IMR-90 (cell line): ENCODE measurements at regions not wholly inside any gene's neighbourhood (a gene's known extent, or its start where the extent isn't known, plus 50 kb on each side); places are given as distances from the start of the nearest gene placed in this dataset.

Experiments
- ATAC-seq: fragments of 200-7000 bp; cut with Tn5 transposase; 2 replicates; pipeline ENCODE4 v1.9.1; 2020; ENCODE audit warnings: low read depth, mild to moderate bottlenecking, moderate library complexity
- BruUV-seq: library from RNA; stranded (reverse); fragments of 400-500 nt; replicated peaks from 2 replicates; lab custom pipeline; 2021; lab: Mats Ljungman, UMichigan
- CTCF ChIA-PET: fragments of 300-600 bp; formaldehyde crosslinking; extraction: SDS; loops from one replicate; lab custom pipeline; 2021; ENCODE audit warnings: antibody characterized with exemption; lab: Yijun Ruan, JAX
- POLR2A ChIA-PET: fragments of 300-600 bp; sonication (Branson Sonifier 250); formaldehyde crosslinking; loops from one replicate; lab custom pipeline; 2022; ENCODE audit warnings: antibody characterized with exemption; ENCODE audit not compliant: unreplicated experiment; lab: Charles Lee
- DNase-seq: peaks from one replicate; pipeline ENCODE4 v3.0.0; 2013
- H2AFZ ChIP-seq: replicated peaks from 2 replicates; pipeline ENCODE3; 2013; ENCODE audit warnings: low read length, mild to moderate bottlenecking; ENCODE audit not compliant: poor library complexity
- H2AK5ac ChIP-seq: 2 replicates; pipeline ENCODE4 v1.6.1; 2013; ENCODE audit warnings: low read depth, low read length, inconsistent platforms
- H2AK9ac ChIP-seq: replicated peaks from 2 replicates; pipeline ENCODE3; 2013; ENCODE audit warnings: mild to moderate bottlenecking, low read depth, low read length, moderate library complexity; ENCODE audit not compliant: poor library complexity
- H2BK120ac ChIP-seq: 2 replicates; pipeline ENCODE4 v1.6.1; 2013; ENCODE audit warnings: low read depth, low read length, inconsistent platforms
- H2BK15ac ChIP-seq: 3 replicates; pipeline ENCODE4 v1.6.1; 2013; ENCODE audit warnings: low read depth, low read length, inconsistent platforms
- H2BK20ac ChIP-seq: 2 replicates; pipeline ENCODE4 v1.6.1; 2013; ENCODE audit warnings: low read depth, mild to moderate bottlenecking, inconsistent platforms, low read length, moderate library complexity
- H2BK5ac ChIP-seq: 2 replicates; pipeline ENCODE4 v1.6.1; 2013; ENCODE audit warnings: mild to moderate bottlenecking, low read depth, low read length, inconsistent platforms; ENCODE audit not compliant: poor library complexity, severe bottlenecking
- H3K14ac ChIP-seq: replicated peaks from 2 replicates; pipeline ENCODE4 v1.6.1; 2013; ENCODE audit warnings: low read depth, low read length, inconsistent platforms
- H3K18ac ChIP-seq: 2 replicates; pipeline ENCODE4 v1.6.1; 2013; ENCODE audit warnings: low read depth, low read length, control low read depth
- H3K23ac ChIP-seq: 2 replicates; pipeline ENCODE4 v1.6.1; 2013; ENCODE audit warnings: low read depth, low read length, inconsistent platforms
- H3K27ac ChIP-seq: 2 replicates; pipeline ENCODE4 v1.5.1; 2013; ENCODE audit warnings: mild to moderate bottlenecking, control low read depth, low read length; ENCODE audit not compliant: insufficient read depth
- H3K27me3 ChIP-seq: 2 replicates; pipeline ENCODE4 v1.6.1; 2013; ENCODE audit warnings: low read length; ENCODE audit not compliant: control insufficient read depth, insufficient read depth
- H3K36me3 ChIP-seq: 2 replicates; pipeline ENCODE4 v1.6.1; 2013; ENCODE audit warnings: low read length, mixed read lengths; ENCODE audit not compliant: control insufficient read depth, insufficient read depth
- H3K4ac ChIP-seq: 2 replicates; pipeline ENCODE4 v1.6.1; 2013; ENCODE audit warnings: low read depth, low read length, inconsistent platforms
- H3K4me1 ChIP-seq: 2 replicates; pipeline ENCODE4 v1.6.1; 2013; ENCODE audit warnings: low read length, mixed read lengths; ENCODE audit not compliant: control insufficient read depth, insufficient read depth
- H3K4me2 ChIP-seq: 2 replicates; pipeline ENCODE4 v1.6.1; 2013; ENCODE audit warnings: low read depth, mild to moderate bottlenecking, control low read depth, low read length, moderate library complexity
- H3K4me3 ChIP-seq: 2 replicates; pipeline ENCODE4 v1.5.1; 2013; ENCODE audit warnings: low read depth, mild to moderate bottlenecking, control low read depth, low read length, moderate library complexity; ENCODE audit not compliant: insufficient read depth
- H3K56ac ChIP-seq: 2 replicates; pipeline ENCODE4 v1.6.1; 2013; ENCODE audit warnings: low read length, inconsistent platforms; ENCODE audit not compliant: insufficient read depth; ENCODE audit errors: extremely low read depth
- H3K79me1 ChIP-seq, 2 experiments: 2 replicates each; pipeline ENCODE4 v1.6.1; 2013; ENCODE audit warnings: low read length in 2 of 2, inconsistent platforms in 1 of 2, low read depth in 1 of 2
- H3K9ac ChIP-seq: 2 replicates; pipeline ENCODE4 v1.6.1; 2013; ENCODE audit warnings: low read depth, low read length, control low read depth
- H3K9me1 ChIP-seq: 2 replicates; pipeline ENCODE4 v1.6.1; 2013; ENCODE audit warnings: low read length, inconsistent platforms; ENCODE audit not compliant: insufficient read depth
- H3K9me3 ChIP-seq: 2 replicates; pipeline ENCODE4 v1.6.1; 2013; ENCODE audit warnings: low read length; ENCODE audit not compliant: control insufficient read depth, insufficient read depth
- H4K20me1 ChIP-seq: 2 replicates; pipeline ENCODE4 v1.6.1; 2013; ENCODE audit warnings: low read length, inconsistent platforms; ENCODE audit not compliant: insufficient read depth
- H4K5ac ChIP-seq: 2 replicates; pipeline ENCODE4 v1.6.1; 2013; ENCODE audit warnings: mild to moderate bottlenecking, low read depth, low read length, control low read depth
- H4K8ac ChIP-seq, 2 experiments: 2 replicates each; pipeline ENCODE4 v1.6.1; 2013; ENCODE audit warnings: low read depth in 2 of 2, low read length in 2 of 2, control low read depth in 1 of 2, inconsistent platforms in 1 of 2
- H4K91ac ChIP-seq: 2 replicates; pipeline ENCODE4 v1.6.1; 2013; ENCODE audit warnings: low read depth, low read length, inconsistent platforms; ENCODE audit not compliant: insufficient read depth
- BHLHE40 ChIP-seq: fragments of 150-350 bp; IDR thresholded peaks from 2 replicates; pipeline ENCODE4 v1.6.1; 2016; ENCODE audit warnings: mild to moderate bottlenecking, low read depth, low read length
- CEBPB ChIP-seq: IDR thresholded peaks from 2 replicates; pipeline ENCODE4 v1.6.1; 2012; ENCODE audit warnings: low read depth, low read length, improper control_type of control experiment
- CHD1 ChIP-seq: IDR thresholded peaks from 2 replicates; pipeline ENCODE4 v1.6.1; 2012; ENCODE audit warnings: low read depth, low read length, improper control_type of control experiment
- FOS ChIP-seq: fragments of 150-350 bp; IDR thresholded peaks from 2 replicates; pipeline ENCODE4 v1.6.1; 2016; ENCODE audit warnings: low read depth, low read length
- MAFK ChIP-seq: IDR thresholded peaks from 2 replicates; pipeline ENCODE4 v1.6.1; 2012; ENCODE audit warnings: low read depth, low read length, improper control_type of control experiment
- MAZ ChIP-seq: IDR thresholded peaks from 2 replicates; pipeline ENCODE4 v1.6.1; 2012; ENCODE audit warnings: low read depth, mild to moderate bottlenecking, low read length, improper control_type of control experiment, moderate library complexity, borderline replicate concordance
- NFE2L2 ChIP-seq: fragments of 150-350 bp; IDR thresholded peaks from 2 replicates; pipeline ENCODE4 v1.6.1; 2016; ENCODE audit warnings: low read depth, mild to moderate bottlenecking, low read length
- POLR2A ChIP-seq: IDR thresholded peaks from 2 replicates; pipeline ENCODE4 v1.6.1; 2012; ENCODE audit warnings: mild to moderate bottlenecking, low read depth, low read length
- RAD21 ChIP-seq: IDR thresholded peaks from 2 replicates; pipeline ENCODE4 v1.6.1; 2012; ENCODE audit warnings: low read length, improper control_type of control experiment
- RCOR1 ChIP-seq: IDR thresholded peaks from 2 replicates; pipeline ENCODE4 v1.6.1; 2012; ENCODE audit warnings: mild to moderate bottlenecking, low read length, improper control_type of control experiment; ENCODE audit not compliant: insufficient replicate concordance
- RFX5 ChIP-seq: IDR thresholded peaks from 2 replicates; pipeline ENCODE4 v1.8.0; 2012; ENCODE audit warnings: low read depth, mild to moderate bottlenecking, low read length, moderate library complexity
- SMC3 ChIP-seq: fragments of 150-350 bp; IDR thresholded peaks from 2 replicates; pipeline ENCODE4 v1.6.1; 2016; ENCODE audit warnings: low read depth, mild to moderate bottlenecking, antibody characterized with exemption, low read length, moderate library complexity
- WGBS, 2 experiments: methylation state at CpG; one replicate each; pipeline versions ENCODE4 v1.1.5 to v1.1.7; 2013; ENCODE audit warnings: missing lambda C conversion rate in 2 of 2; ENCODE audit not compliant: insufficient read length in 1 of 2; ENCODE audit errors: extremely low coverage in 2 of 2; 5-methylcytosine and 5-hydroxymethylcytosine counted together
- dilution Hi-C: fragments of 300-500 bp; cut with HindIII; formaldehyde crosslinking; loops from one replicate; pipeline ENCODE4 v1.14.3; 2018; ENCODE audit warnings: low sequenced_read_pairs; ENCODE audit not compliant: unreplicated experiment
- in situ Hi-C: fragments of 300-500 bp; cut with MboI; formaldehyde crosslinking; loops from 3 replicates; pipeline ENCODE4 v1.14.3; 2019; ENCODE audit warnings: low sequenced_read_pairs, inconsistent platforms, mixed read lengths
- intact Hi-C: fragments of 100-400 bp; cut with micrococcal nuclease; formaldehyde crosslinking; loops from 2 replicates; pipeline ENCODE4 v1.10.0; 2022
- TF ChIP-seq, protein P1 (sequence below): conservative IDR thresholded peaks from 2 replicates; pipeline ENCODE4 v1.5.1; 2012; ENCODE audit warnings: mild to moderate bottlenecking, low read depth, low read length, improper control_type of control experiment
- TF ChIP-seq, protein P2 (sequence below): fragments of 150-350 bp; IDR thresholded peaks from 2 replicates; pipeline ENCODE4 v1.6.1; 2017; ENCODE audit warnings: mild to moderate bottlenecking, antibody characterized with exemption, low read length, low read depth
- TF ChIP-seq, protein P3 (sequence below): fragments of 150-350 bp; IDR thresholded peaks from 2 replicates; pipeline ENCODE4 v1.6.1; 2016; ENCODE audit warnings: low read depth, mild to moderate bottlenecking, low read length, moderate library complexity, borderline replicate concordance

DNA sequence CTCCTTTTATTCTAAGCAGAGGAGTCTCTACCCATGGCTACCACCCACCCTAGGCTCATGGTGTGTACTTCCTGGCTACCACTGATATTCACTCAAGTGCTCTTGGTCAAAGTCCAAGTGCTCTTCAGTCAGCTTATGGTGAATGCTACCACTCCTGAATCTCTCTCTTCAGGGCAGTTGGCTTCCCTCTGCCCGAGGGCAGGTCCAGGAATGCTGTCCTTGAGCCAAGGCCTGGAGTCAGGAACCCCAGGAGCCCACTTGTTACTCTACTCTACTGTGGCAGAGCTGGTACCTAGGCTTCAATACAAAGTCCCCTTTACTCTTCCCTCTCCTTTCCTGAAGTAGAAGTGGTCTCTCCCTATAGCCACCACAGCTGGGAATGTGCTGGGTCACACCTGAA, 226.0 kb downstream of the DIPK2A start:
- Histone ChIP-seq H2BK120ac (no peak overlapping the region), H3K27me3 (no peaks in the 10 kb centered on the region), H3K27ac (no peak overlapping the region), H3K4me1 (no peaks in the 10 kb centered on the region), H2AFZ (no peak overlapping the region), H3K23ac (no peak overlapping the region), H3K14ac (no peak overlapping the region), H3K4me2 (no peak overlapping the region), H3K9ac (no peak overlapping the region), H2AK9ac (no peak overlapping the region), H3K36me3 (no peaks in the 10 kb centered on the region), H3K18ac (no peak overlapping the region), H2BK5ac (no peak overlapping the region), H2BK15ac (no peak overlapping the region), H3K4ac (no peak overlapping the region), H4K5ac (no peak overlapping the region), H3K9me1 (no peaks in the 10 kb centered on the region), H4K91ac (no peak overlapping the region), H3K56ac (no peak overlapping the region), H2AK5ac (no peak overlapping the region), H2BK20ac (no peak overlapping the region), H3K9me3 (no peaks in the 10 kb centered on the region), H4K8ac (no peak overlapping the region), H4K20me1 (no peaks in the 10 kb centered on the region), H3K79me1 (no peaks in the 10 kb centered on the region), H3K4me3 (no peak overlapping the region)
- no peak for ATAC-seq
- TF ChIP-seq RAD21 (no peak), MAZ (no peak), CEBPB (no peak), FOS (no peak), BHLHE40 (no peak), CHD1 (no peak), NFE2L2 (no peak), SMC3 (no peak), RCOR1 (no peak), RFX5 (no peak), POLR2A (no peak), MAFK (no peak)
- TF ChIP-seq, protein P1, sequence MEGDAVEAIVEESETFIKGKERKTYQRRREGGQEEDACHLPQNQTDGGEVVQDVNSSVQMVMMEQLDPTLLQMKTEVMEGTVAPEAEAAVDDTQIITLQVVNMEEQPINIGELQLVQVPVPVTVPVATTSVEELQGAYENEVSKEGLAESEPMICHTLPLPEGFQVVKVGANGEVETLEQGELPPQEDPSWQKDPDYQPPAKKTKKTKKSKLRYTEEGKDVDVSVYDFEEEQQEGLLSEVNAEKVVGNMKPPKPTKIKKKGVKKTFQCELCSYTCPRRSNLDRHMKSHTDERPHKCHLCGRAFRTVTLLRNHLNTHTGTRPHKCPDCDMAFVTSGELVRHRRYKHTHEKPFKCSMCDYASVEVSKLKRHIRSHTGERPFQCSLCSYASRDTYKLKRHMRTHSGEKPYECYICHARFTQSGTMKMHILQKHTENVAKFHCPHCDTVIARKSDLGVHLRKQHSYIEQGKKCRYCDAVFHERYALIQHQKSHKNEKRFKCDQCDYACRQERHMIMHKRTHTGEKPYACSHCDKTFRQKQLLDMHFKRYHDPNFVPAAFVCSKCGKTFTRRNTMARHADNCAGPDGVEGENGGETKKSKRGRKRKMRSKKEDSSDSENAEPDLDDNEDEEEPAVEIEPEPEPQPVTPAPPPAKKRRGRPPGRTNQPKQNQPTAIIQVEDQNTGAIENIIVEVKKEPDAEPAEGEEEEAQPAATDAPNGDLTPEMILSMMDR, result no peak
- TF ChIP-seq, protein P2, sequence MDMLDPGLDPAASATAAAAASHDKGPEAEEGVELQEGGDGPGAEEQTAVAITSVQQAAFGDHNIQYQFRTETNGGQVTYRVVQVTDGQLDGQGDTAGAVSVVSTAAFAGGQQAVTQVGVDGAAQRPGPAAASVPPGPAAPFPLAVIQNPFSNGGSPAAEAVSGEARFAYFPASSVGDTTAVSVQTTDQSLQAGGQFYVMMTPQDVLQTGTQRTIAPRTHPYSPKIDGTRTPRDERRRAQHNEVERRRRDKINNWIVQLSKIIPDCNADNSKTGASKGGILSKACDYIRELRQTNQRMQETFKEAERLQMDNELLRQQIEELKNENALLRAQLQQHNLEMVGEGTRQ, result no peak
- TF ChIP-seq, protein P3, sequence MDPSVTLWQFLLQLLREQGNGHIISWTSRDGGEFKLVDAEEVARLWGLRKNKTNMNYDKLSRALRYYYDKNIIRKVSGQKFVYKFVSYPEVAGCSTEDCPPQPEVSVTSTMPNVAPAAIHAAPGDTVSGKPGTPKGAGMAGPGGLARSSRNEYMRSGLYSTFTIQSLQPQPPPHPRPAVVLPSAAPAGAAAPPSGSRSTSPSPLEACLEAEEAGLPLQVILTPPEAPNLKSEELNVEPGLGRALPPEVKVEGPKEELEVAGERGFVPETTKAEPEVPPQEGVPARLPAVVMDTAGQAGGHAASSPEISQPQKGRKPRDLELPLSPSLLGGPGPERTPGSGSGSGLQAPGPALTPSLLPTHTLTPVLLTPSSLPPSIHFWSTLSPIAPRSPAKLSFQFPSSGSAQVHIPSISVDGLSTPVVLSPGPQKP, result no peak
- dilution Hi-C loops (no loop called here), intact Hi-C loops (no loop called here), in situ Hi-C loops (no loop called here)
- DNase-seq, result no peak
- ChIA-PET POLR2A (no interaction called here), CTCF (no interaction called here)
- WGBS, 2 experiments, result no CpG with 5 or more reads among the region's 1 CpG
- BruUV-seq, result no TSS peak
